ENCODE measurements at regions not wholly inside any gene's neighbourhood (a gene's known extent, or its start where the extent isn't known, plus 50 kb on each side); places are given as distances from the start of the nearest gene placed in this dataset.

DNA sequence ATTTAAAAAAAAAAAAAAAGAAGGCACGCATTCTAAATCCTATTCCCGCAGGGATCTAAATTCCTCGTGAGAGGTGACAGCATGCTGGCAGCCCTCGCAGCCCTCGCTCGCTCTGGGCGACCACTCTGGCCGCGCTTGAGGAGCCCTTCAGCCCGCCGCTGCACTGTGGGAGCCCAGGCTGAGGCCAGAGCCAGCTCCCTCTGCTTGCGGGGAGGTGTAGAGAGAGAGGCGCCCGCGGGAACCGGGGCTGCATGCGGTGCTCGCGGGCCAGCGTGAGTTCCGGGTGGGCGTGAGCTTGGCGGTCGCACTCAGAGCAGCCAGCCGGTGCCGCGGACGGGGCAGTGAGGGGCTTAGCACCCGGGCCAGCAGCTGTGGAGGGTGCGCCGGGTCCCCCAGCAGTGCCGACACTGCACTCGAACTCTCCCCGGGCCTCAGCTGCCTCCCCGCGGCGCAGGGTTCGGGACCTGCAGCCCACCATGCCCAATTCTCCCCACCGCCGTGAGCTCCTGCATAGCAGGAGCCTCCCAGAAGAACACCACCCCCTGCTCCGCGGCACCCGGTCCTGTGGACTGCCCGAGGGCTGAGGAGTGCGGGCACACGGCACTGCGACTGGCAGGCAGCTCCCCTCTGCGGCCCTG is 553.9 kb downstream of the LMO7 start:
- TF ChIP-seq, protein P1, sequence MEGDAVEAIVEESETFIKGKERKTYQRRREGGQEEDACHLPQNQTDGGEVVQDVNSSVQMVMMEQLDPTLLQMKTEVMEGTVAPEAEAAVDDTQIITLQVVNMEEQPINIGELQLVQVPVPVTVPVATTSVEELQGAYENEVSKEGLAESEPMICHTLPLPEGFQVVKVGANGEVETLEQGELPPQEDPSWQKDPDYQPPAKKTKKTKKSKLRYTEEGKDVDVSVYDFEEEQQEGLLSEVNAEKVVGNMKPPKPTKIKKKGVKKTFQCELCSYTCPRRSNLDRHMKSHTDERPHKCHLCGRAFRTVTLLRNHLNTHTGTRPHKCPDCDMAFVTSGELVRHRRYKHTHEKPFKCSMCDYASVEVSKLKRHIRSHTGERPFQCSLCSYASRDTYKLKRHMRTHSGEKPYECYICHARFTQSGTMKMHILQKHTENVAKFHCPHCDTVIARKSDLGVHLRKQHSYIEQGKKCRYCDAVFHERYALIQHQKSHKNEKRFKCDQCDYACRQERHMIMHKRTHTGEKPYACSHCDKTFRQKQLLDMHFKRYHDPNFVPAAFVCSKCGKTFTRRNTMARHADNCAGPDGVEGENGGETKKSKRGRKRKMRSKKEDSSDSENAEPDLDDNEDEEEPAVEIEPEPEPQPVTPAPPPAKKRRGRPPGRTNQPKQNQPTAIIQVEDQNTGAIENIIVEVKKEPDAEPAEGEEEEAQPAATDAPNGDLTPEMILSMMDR (IDR thresholded peaks at IDR 0.05): no peak
- no peak for TF ChIP-seq EP300 (IDR thresholded peaks at IDR 0.05)
